NT2/D1 (cell line): ENCODE measurements at regions not wholly inside any gene's neighbourhood (a gene's known extent, or its start where the extent isn't known, plus 50 kb on each side); places are given as distances from the start of the nearest gene placed in this dataset.

Experiments used
- SUZ12 ChIP-seq: IDR thresholded peaks from 2 replicates; pipeline ENCODE4 v1.6.1; 2011; ENCODE audit not compliant: insufficient read length, insufficient read depth; ENCODE audit errors: extremely low read depth
- YY1 ChIP-seq: IDR thresholded peaks from 2 replicates; pipeline ENCODE4 v1.6.1; 2011; ENCODE audit not compliant: insufficient read length, insufficient read depth

DNA sequence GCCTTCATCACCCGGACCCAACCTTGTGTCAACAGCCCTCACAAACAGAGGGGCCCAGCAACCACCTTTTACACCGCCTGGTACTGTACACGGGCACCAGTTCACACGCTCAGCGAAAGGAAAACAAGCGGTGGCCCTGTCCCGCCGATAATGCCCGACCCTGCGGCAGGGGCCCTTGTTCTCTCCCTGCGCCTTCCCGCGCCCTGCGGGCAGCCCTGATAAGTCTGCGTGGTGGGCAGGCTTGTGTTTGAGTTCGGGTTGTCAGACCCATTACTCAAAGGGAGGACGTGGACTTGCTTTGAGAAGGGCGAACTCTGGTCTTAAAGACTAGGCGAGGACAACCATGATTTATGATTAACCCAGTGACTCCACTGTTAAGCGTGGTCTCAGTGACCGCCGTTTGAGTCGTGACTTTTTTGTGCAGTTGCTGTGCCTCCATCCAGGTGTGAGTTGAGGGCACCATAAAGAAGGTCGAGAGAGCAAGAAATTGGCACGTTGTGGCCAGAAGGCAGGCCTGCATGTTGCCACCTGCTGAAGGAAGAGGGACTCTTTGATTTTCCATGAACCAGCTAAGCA, 167.4 kb upstream of the GATA6 start:
- no peak for TF ChIP-seq SUZ12
- TF ChIP-seq YY1 = no peak
